ENCODE measurements at regions not wholly inside any gene's neighbourhood (a gene's known extent, or its start where the extent isn't known, plus 50 kb on each side); places are given as distances from the start of the nearest gene placed in this dataset.

DNA sequence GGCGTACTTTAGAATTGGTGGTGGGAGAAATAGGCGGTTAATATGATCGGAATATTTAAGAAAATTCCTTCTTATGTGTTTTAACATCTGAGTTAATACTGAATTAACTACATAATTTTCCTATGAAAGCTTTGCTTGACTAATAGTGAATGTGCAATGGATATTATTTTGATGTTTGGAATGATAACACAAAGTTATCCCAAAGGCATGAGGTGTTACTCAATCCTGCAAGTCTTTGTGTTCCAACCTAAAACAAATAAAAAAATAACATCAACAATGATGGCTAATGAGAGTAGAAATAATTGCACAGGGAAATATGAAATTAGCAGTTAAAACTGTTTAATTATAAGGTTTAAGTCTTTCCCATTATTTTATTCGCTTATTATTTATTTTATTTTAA, 183.6 kb upstream of the ARSJ start:
- H3K27me3 ChIP-seq: no peaks in the 10 kb centered on the region
- H3K27ac ChIP-seq: no peak overlapping the region
- no peaks in the 10 kb centered on the region for H3K36me3 ChIP-seq
- TF ChIP-seq POLR2A (IDR thresholded peaks at IDR 0.05) (no peak), CTCF (IDR thresholded peaks at IDR 0.05) (no peak), EP300 (IDR thresholded peaks at IDR 0.05) (no peak)
- 95% methylated on average over 4 of the region's 4 CpGs for WGBS, 2 donors
- no peaks in the 10 kb centered on the region for H3K9me3 ChIP-seq
- H3K4me1 ChIP-seq: no peaks in the 10 kb centered on the region
- H3K4me3 ChIP-seq: no peak overlapping the region
- no peak for DNase-seq (ENCODE audit: low spot score in 2 of 2)

DNA sequence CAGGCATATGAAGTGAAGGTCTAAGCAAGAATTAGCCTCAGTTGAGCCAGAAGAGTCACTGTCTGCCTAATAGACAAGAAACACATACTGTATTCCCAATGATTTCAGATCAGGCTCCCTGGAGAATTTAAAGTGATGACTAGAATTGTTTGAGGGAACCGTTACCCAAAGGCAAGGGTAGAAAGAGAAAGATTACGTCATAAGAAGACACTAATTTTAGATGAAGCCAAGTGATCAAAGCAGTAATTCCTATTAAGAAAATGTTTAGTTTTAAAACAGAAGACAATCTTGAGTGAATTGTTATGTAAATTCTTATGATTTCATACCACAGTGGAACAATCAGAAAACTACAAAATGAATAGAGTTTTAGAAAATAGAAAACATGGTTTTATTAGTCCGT, 194.5 kb upstream of the ARSJ start:
- WGBS, 2 donors: 84 to 90% methylated on average over 3 of the region's 3 CpGs
- no peak overlapping the region for H3K4me3 ChIP-seq
- TF ChIP-seq CTCF (IDR thresholded peaks at IDR 0.05) (no peak), EP300 (IDR thresholded peaks at IDR 0.05) (no peak), POLR2A (IDR thresholded peaks at IDR 0.05) (no peak)

GRCh38 chr4:114177628-114178027, 198.2 kb upstream of the ARSJ start:
- no peak for DNase-seq (ENCODE audit: low spot score in 2 of 2)
- WGBS, 2 donors: 86 to 96% methylated on average over 2 of the region's 2 CpGs
- Histone ChIP-seq H3K27me3 (no peaks in the 10 kb centered on the region), H3K36me3 (no peaks in the 10 kb centered on the region), H3K4me1 (peaks cover 0 to 4% (median 0%) of the 10 kb centered on the region in 4 donors), H3K4me3 (no peak overlapping the region), H3K9me3 (peaks cover 0 to 7% (median 0%) of the 10 kb centered on the region in 4 donors), H3K27ac (no peak overlapping the region)
- no peak for TF ChIP-seq EP300 (IDR thresholded peaks at IDR 0.05)
- TF ChIP-seq CTCF (IDR thresholded peaks at IDR 0.05): no peak

More for the DNA sequence above, 194.5 kb upstream of the ARSJ start:
- no peaks in the 10 kb centered on the region for H3K27me3 ChIP-seq
- H3K36me3 ChIP-seq: no peaks in the 10 kb centered on the region
- DNase-seq (ENCODE audit: low spot score in 2 of 2): no peak
- H3K27ac ChIP-seq: no peak overlapping the region
- no peaks in the 10 kb centered on the region for H3K4me1 ChIP-seq
- no peaks in the 10 kb centered on the region for H3K9me3 ChIP-seq

- Histone ChIP-seq H3K9me3 (peaks cover 0 to 9% (median 0%) of the 10 kb centered on the region in 4 donors), H3K4me1 (peaks cover 0 to 4% (median 0%) of the 10 kb centered on the region in 4 donors), H3K36me3 (no peaks in the 10 kb centered on the region), H3K4me3 (no peak overlapping the region), H3K27me3 (no peaks in the 10 kb centered on the region), H3K27ac (no peak overlapping the region)
- no peak for DNase-seq (ENCODE audit: low spot score in 2 of 2)
- TF ChIP-seq EP300 (IDR thresholded peaks at IDR 0.05) (no peak), POLR2A (IDR thresholded peaks at IDR 0.05) (no peak), CTCF (IDR thresholded peaks at IDR 0.05) (no peak)
- WGBS, 2 donors: 10 to 11% methylated on average over 1 of the region's 1 CpG
Measured at GRCh38 chr4:114178392-114178791, 198.9 kb upstream of the ARSJ start.

GRCh38 chr4:114180481-114180880, 201.0 kb upstream of the ARSJ start:
- Histone ChIP-seq H3K4me1 (peaks cover 0 to 4% (median 0%) of the 10 kb centered on the region in 4 donors), H3K27me3 (no peaks in the 10 kb centered on the region), H3K9me3 (peaks cover 0 to 9% (median 0%) of the 10 kb centered on the region in 4 donors), H3K36me3 (no peaks in the 10 kb centered on the region), H3K4me3 (no peak overlapping the region), H3K27ac (no peak overlapping the region)
- TF ChIP-seq POLR2A (IDR thresholded peaks at IDR 0.05) (no peak), EP300 (IDR thresholded peaks at IDR 0.05) (no peak), CTCF (IDR thresholded peaks at IDR 0.05) (peak; percentile 17 to 38 (median 29))
- WGBS, 2 donors: 25 to 34% methylated on average over 6 of the region's 6 CpGs
- DNase-seq (ENCODE audit: low spot score in 2 of 2): peak in 1 of 2 donors; percentile 33
